IMR-90 (cell line): ENCODE measurements at regions not wholly inside any gene's neighbourhood (a gene's known extent, or its start where the extent isn't known, plus 50 kb on each side); places are given as distances from the start of the nearest gene placed in this dataset.

Source experiments
- ATAC-seq: fragments of 200-7000 bp; cut with Tn5 transposase; 2 replicates; pipeline ENCODE4 v1.9.1; 2020; ENCODE audit warnings: low read depth, mild to moderate bottlenecking, moderate library complexity
- BruUV-seq: library from RNA; stranded (reverse); fragments of 400-500 nt; replicated peaks from 2 replicates; lab custom pipeline; 2021; lab: Mats Ljungman, UMichigan
- CTCF ChIA-PET: fragments of 300-600 bp; formaldehyde crosslinking; extraction: SDS; loops from one replicate; lab custom pipeline; 2021; ENCODE audit warnings: antibody characterized with exemption; lab: Yijun Ruan, JAX
- POLR2A ChIA-PET: fragments of 300-600 bp; sonication (Branson Sonifier 250); formaldehyde crosslinking; loops from one replicate; lab custom pipeline; 2022; ENCODE audit warnings: antibody characterized with exemption; ENCODE audit not compliant: unreplicated experiment; lab: Charles Lee
- DNase-seq: peaks from one replicate; pipeline ENCODE4 v3.0.0; 2013
- H2AFZ ChIP-seq: replicated peaks from 2 replicates; pipeline ENCODE3; 2013; ENCODE audit warnings: low read length, mild to moderate bottlenecking; ENCODE audit not compliant: poor library complexity
- H2AK5ac ChIP-seq: 2 replicates; pipeline ENCODE4 v1.6.1; 2013; ENCODE audit warnings: low read depth, low read length, inconsistent platforms
- H2AK9ac ChIP-seq: replicated peaks from 2 replicates; pipeline ENCODE3; 2013; ENCODE audit warnings: mild to moderate bottlenecking, low read depth, low read length, moderate library complexity; ENCODE audit not compliant: poor library complexity
- H2BK120ac ChIP-seq: 2 replicates; pipeline ENCODE4 v1.6.1; 2013; ENCODE audit warnings: low read depth, low read length, inconsistent platforms
- H2BK15ac ChIP-seq: 3 replicates; pipeline ENCODE4 v1.6.1; 2013; ENCODE audit warnings: low read depth, low read length, inconsistent platforms
- H2BK20ac ChIP-seq: 2 replicates; pipeline ENCODE4 v1.6.1; 2013; ENCODE audit warnings: low read depth, mild to moderate bottlenecking, inconsistent platforms, low read length, moderate library complexity
- H2BK5ac ChIP-seq: 2 replicates; pipeline ENCODE4 v1.6.1; 2013; ENCODE audit warnings: mild to moderate bottlenecking, low read depth, low read length, inconsistent platforms; ENCODE audit not compliant: poor library complexity, severe bottlenecking
- H3K14ac ChIP-seq: replicated peaks from 2 replicates; pipeline ENCODE4 v1.6.1; 2013; ENCODE audit warnings: low read depth, low read length, inconsistent platforms
- H3K18ac ChIP-seq: 2 replicates; pipeline ENCODE4 v1.6.1; 2013; ENCODE audit warnings: low read depth, low read length, control low read depth
- H3K23ac ChIP-seq: 2 replicates; pipeline ENCODE4 v1.6.1; 2013; ENCODE audit warnings: low read depth, low read length, inconsistent platforms
- H3K27ac ChIP-seq: 2 replicates; pipeline ENCODE4 v1.5.1; 2013; ENCODE audit warnings: mild to moderate bottlenecking, control low read depth, low read length; ENCODE audit not compliant: insufficient read depth
- H3K27me3 ChIP-seq: 2 replicates; pipeline ENCODE4 v1.6.1; 2013; ENCODE audit warnings: low read length; ENCODE audit not compliant: control insufficient read depth, insufficient read depth
- H3K36me3 ChIP-seq: 2 replicates; pipeline ENCODE4 v1.6.1; 2013; ENCODE audit warnings: low read length, mixed read lengths; ENCODE audit not compliant: control insufficient read depth, insufficient read depth
- H3K4ac ChIP-seq: 2 replicates; pipeline ENCODE4 v1.6.1; 2013; ENCODE audit warnings: low read depth, low read length, inconsistent platforms
- H3K4me1 ChIP-seq: 2 replicates; pipeline ENCODE4 v1.6.1; 2013; ENCODE audit warnings: low read length, mixed read lengths; ENCODE audit not compliant: control insufficient read depth, insufficient read depth
- H3K4me2 ChIP-seq: 2 replicates; pipeline ENCODE4 v1.6.1; 2013; ENCODE audit warnings: low read depth, mild to moderate bottlenecking, control low read depth, low read length, moderate library complexity
- H3K4me3 ChIP-seq: 2 replicates; pipeline ENCODE4 v1.5.1; 2013; ENCODE audit warnings: low read depth, mild to moderate bottlenecking, control low read depth, low read length, moderate library complexity; ENCODE audit not compliant: insufficient read depth
- H3K56ac ChIP-seq: 2 replicates; pipeline ENCODE4 v1.6.1; 2013; ENCODE audit warnings: low read length, inconsistent platforms; ENCODE audit not compliant: insufficient read depth; ENCODE audit errors: extremely low read depth
- H3K79me1 ChIP-seq, 2 experiments: 2 replicates each; pipeline ENCODE4 v1.6.1; 2013; ENCODE audit warnings: low read length in 2 of 2, inconsistent platforms in 1 of 2, low read depth in 1 of 2
- H3K9ac ChIP-seq: 2 replicates; pipeline ENCODE4 v1.6.1; 2013; ENCODE audit warnings: low read depth, low read length, control low read depth
- H3K9me1 ChIP-seq: 2 replicates; pipeline ENCODE4 v1.6.1; 2013; ENCODE audit warnings: low read length, inconsistent platforms; ENCODE audit not compliant: insufficient read depth
- H3K9me3 ChIP-seq: 2 replicates; pipeline ENCODE4 v1.6.1; 2013; ENCODE audit warnings: low read length; ENCODE audit not compliant: control insufficient read depth, insufficient read depth
- H4K20me1 ChIP-seq: 2 replicates; pipeline ENCODE4 v1.6.1; 2013; ENCODE audit warnings: low read length, inconsistent platforms; ENCODE audit not compliant: insufficient read depth
- H4K5ac ChIP-seq: 2 replicates; pipeline ENCODE4 v1.6.1; 2013; ENCODE audit warnings: mild to moderate bottlenecking, low read depth, low read length, control low read depth
- H4K8ac ChIP-seq, 2 experiments: 2 replicates each; pipeline ENCODE4 v1.6.1; 2013; ENCODE audit warnings: low read depth in 2 of 2, low read length in 2 of 2, control low read depth in 1 of 2, inconsistent platforms in 1 of 2
- H4K91ac ChIP-seq: 2 replicates; pipeline ENCODE4 v1.6.1; 2013; ENCODE audit warnings: low read depth, low read length, inconsistent platforms; ENCODE audit not compliant: insufficient read depth
- MAFK ChIP-seq: IDR thresholded peaks from 2 replicates; pipeline ENCODE4 v1.6.1; 2012; ENCODE audit warnings: low read depth, low read length, improper control_type of control experiment
- RFX5 ChIP-seq: IDR thresholded peaks from 2 replicates; pipeline ENCODE4 v1.8.0; 2012; ENCODE audit warnings: low read depth, mild to moderate bottlenecking, low read length, moderate library complexity
- WGBS, 2 experiments: methylation state at CpG; one replicate each; pipeline versions ENCODE4 v1.1.5 to v1.1.7; 2013; ENCODE audit warnings: missing lambda C conversion rate in 2 of 2; ENCODE audit not compliant: insufficient read length in 1 of 2; ENCODE audit errors: extremely low coverage in 2 of 2; 5-methylcytosine and 5-hydroxymethylcytosine counted together
- dilution Hi-C: fragments of 300-500 bp; cut with HindIII; formaldehyde crosslinking; loops from one replicate; pipeline ENCODE4 v1.14.3; 2018; ENCODE audit warnings: low sequenced_read_pairs; ENCODE audit not compliant: unreplicated experiment
- in situ Hi-C: fragments of 300-500 bp; cut with MboI; formaldehyde crosslinking; loops from 3 replicates; pipeline ENCODE4 v1.14.3; 2019; ENCODE audit warnings: low sequenced_read_pairs, inconsistent platforms, mixed read lengths
- intact Hi-C: fragments of 100-400 bp; cut with micrococcal nuclease; formaldehyde crosslinking; loops from 2 replicates; pipeline ENCODE4 v1.10.0; 2022

DNA sequence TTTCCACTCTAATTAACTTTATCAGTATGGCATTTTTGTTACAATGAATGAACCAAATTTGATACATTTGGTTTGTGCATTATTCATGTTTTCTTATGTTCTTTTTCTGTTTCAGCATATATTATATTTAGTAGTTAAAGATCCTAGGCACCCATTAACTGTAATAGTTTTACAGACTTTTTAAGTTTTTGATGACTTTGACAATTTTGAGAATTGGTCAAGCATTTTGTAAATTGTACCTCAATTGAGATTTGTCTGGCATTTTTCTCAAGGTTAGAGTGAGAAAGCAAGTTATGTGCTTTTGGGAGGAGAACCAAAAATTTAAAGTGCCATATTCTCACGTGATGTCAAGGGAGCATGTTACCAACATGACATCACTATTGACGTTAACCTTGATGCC is 1019.2 kb downstream of the CDH11 start:
- Histone ChIP-seq H3K23ac (no peak overlapping the region), H3K79me1 (no peaks in the 10 kb centered on the region), H2AFZ (no peak overlapping the region), H4K8ac (no peak overlapping the region), H4K5ac (no peak overlapping the region), H2AK9ac (no peak overlapping the region), H3K18ac (no peak overlapping the region), H3K4me1 (no peaks in the 10 kb centered on the region), H3K56ac (no peak overlapping the region), H2BK120ac (no peak overlapping the region), H3K9me3 (no peaks in the 10 kb centered on the region), H3K27ac (no peak overlapping the region), H3K4me2 (no peak overlapping the region), H4K91ac (no peak overlapping the region), H3K36me3 (no peaks in the 10 kb centered on the region), H2BK15ac (no peak overlapping the region), H3K4me3 (no peak overlapping the region), H3K9ac (no peak overlapping the region), H3K9me1 (no peaks in the 10 kb centered on the region), H4K20me1 (no peaks in the 10 kb centered on the region), H3K4ac (no peak overlapping the region), H3K14ac (no peak overlapping the region), H2BK5ac (no peak overlapping the region), H3K27me3 (no peaks in the 10 kb centered on the region), H2BK20ac (no peak overlapping the region), H2AK5ac (no peak overlapping the region)
- intact Hi-C loops (no loop called here), in situ Hi-C loops (no loop called here), dilution Hi-C loops (no loop called here)
- no TSS peak for BruUV-seq
- ChIA-PET CTCF (no interaction called here), POLR2A (no interaction called here)
- TF ChIP-seq MAFK (peak; percentile 22; the same call in 1 of the 2 replicates), RFX5 (no peak)
- WGBS, 2 experiments = no CpG with 5 or more reads among the region's 2 CpGs
- no peak for DNase-seq
- no peak for ATAC-seq
